ENCODE measurements at regions not wholly inside any gene's neighbourhood (a gene's known extent, or its start where the extent isn't known, plus 50 kb on each side); places are given as distances from the start of the nearest gene placed in this dataset.

DNA sequence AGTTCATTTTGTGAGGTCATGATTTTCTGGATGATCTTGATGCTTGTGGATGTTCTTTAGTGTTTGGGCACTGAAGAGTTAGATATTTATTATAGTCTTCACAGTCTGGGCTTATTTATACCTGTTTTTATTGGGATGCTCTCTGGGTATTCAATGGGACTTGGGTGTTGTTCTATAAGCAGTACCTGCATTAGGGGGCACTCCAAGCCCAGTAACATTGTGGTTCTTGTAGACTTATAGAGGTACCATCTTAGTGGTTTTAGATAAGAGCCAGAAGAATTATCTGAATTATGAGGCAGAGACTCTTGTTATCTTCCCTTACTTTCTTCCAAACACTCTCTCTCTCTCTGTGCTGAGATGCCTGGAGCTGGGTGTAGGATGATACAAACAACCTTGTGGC is 470.0 kb downstream of the PIK3C3 start:
- Histone ChIP-seq H2AFZ (ENCODE audit: control insufficient read depth, low read length) (no peak overlapping the region), H3K9me3 (ENCODE audit: control insufficient read depth, low read depth, low read length) (no peaks in the 10 kb centered on the region), H3K4me1 (ENCODE audit: control insufficient read depth, extremely low read depth, insufficient read depth, low read length) (no peaks in the 10 kb centered on the region), H3K4me3 (ENCODE audit: control insufficient read depth in 2 of 3, extremely low read depth in 1 of 3, insufficient read depth in 2 of 3, low read depth in 1 of 3, low read length in 3 of 3) (no peak overlapping the region), H3K27me3 (ENCODE audit: control insufficient read depth, extremely low read depth, insufficient read depth, low read length) (no peaks in the 10 kb centered on the region), H3K27ac (ENCODE audit: control insufficient read depth, insufficient read depth, low read length) (no peak overlapping the region), H3K79me2 (ENCODE audit: control insufficient read depth, insufficient read depth, low read length) (no peaks in the 10 kb centered on the region), H3K4me2 (ENCODE audit: control insufficient read depth, extremely low read depth, insufficient read depth, low read depth, low read length) (no peak overlapping the region), H4K20me1 (ENCODE audit: control insufficient read depth, extremely low read depth, insufficient read depth, low read length) (no peaks in the 10 kb centered on the region), H3K9me1 (ENCODE audit: control insufficient read depth, extremely low read depth, insufficient read depth, low read length) (no peaks in the 10 kb centered on the region), H3K9ac (ENCODE audit: control insufficient read depth, extremely low read depth, insufficient read depth, low read length) (no peak overlapping the region), H3K36me3 (ENCODE audit: control insufficient read depth in 2 of 2, extremely low read depth in 1 of 2, insufficient read depth in 2 of 2, low read length in 2 of 2) (no peaks in the 10 kb centered on the region)
- DNase-seq (ENCODE audit: low read depth, low spot score), result no peak
- TF ChIP-seq EZH2 (IDR thresholded peaks at IDR 0.05; ENCODE audit: low read length) (no peak), CTCF (optimal IDR thresholded peaks at IDR 0.05 in 1 of 3, IDR thresholded peaks at IDR 0.05 in 1 of 3, conservative IDR thresholded peaks at IDR 0.05 in 1 of 3; ENCODE audit: extremely low read depth in 1 of 3, insufficient read depth in 2 of 3, low read length in 3 of 3) (no peak)
- no peak for FAIRE-seq
- dilution Hi-C loops (cut with MboI; ENCODE audit: extremely low pct_ligation_motif_present, low sequenced_read_pairs), result no loop called here

DNA sequence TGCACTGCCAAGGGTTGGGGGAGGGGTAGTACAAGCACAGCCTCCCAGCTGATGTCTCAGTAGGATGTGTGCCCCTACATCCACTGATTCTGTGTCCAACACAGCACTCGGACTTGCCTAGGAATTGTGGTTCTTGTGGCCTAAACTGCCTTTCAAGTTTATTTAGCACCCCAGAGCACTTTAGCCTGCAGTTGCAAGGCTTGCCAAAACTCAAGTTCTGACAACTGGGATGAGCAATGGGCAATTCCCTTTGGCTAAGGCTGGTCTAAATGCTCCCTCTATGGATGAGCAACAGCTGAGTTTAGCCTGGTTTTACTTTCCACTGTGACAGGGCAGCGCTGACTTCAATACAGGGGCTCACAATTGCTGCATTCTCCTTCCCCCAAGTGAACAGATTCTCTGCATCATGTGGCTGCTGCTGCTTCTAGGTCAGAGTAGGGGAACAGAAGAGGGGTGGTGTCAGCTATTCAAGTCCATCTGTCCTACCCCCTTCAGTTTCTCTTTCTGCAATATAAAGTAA is 471.5 kb downstream of the PIK3C3 start:
- Histone ChIP-seq H3K36me3 (ENCODE audit: control insufficient read depth in 2 of 2, extremely low read depth in 1 of 2, insufficient read depth in 2 of 2, low read length in 2 of 2) (no peaks in the 10 kb centered on the region), H3K9me1 (ENCODE audit: control insufficient read depth, extremely low read depth, insufficient read depth, low read length) (no peaks in the 10 kb centered on the region), H2AFZ (ENCODE audit: control insufficient read depth, low read length) (no peak overlapping the region), H3K27me3 (ENCODE audit: control insufficient read depth, extremely low read depth, insufficient read depth, low read length) (no peaks in the 10 kb centered on the region), H3K79me2 (ENCODE audit: control insufficient read depth, insufficient read depth, low read length) (no peaks in the 10 kb centered on the region), H3K9ac (ENCODE audit: control insufficient read depth, extremely low read depth, insufficient read depth, low read length) (no peak overlapping the region), H4K20me1 (ENCODE audit: control insufficient read depth, extremely low read depth, insufficient read depth, low read length) (no peaks in the 10 kb centered on the region), H3K4me1 (ENCODE audit: control insufficient read depth, extremely low read depth, insufficient read depth, low read length) (no peaks in the 10 kb centered on the region), H3K9me3 (ENCODE audit: control insufficient read depth, low read depth, low read length) (no peaks in the 10 kb centered on the region), H3K27ac (ENCODE audit: control insufficient read depth, insufficient read depth, low read length) (no peak overlapping the region), H3K4me3 (ENCODE audit: control insufficient read depth in 2 of 3, extremely low read depth in 1 of 3, insufficient read depth in 2 of 3, low read depth in 1 of 3, low read length in 3 of 3) (no peak overlapping the region), H3K4me2 (ENCODE audit: control insufficient read depth, extremely low read depth, insufficient read depth, low read depth, low read length) (no peak overlapping the region)
- dilution Hi-C loops (cut with MboI; ENCODE audit: extremely low pct_ligation_motif_present, low sequenced_read_pairs), result no loop called here
- DNase-seq (ENCODE audit: low read depth, low spot score), result no peak
- FAIRE-seq, result no peak
- TF ChIP-seq CTCF (optimal IDR thresholded peaks at IDR 0.05 in 1 of 3, IDR thresholded peaks at IDR 0.05 in 1 of 3, conservative IDR thresholded peaks at IDR 0.05 in 1 of 3; ENCODE audit: extremely low read depth in 1 of 3, insufficient read depth in 2 of 3, low read length in 3 of 3) (no peak), EZH2 (IDR thresholded peaks at IDR 0.05; ENCODE audit: low read length) (no peak)
